Sigmoid colon (tissue), 4 donors: ENCODE measurements at regions not wholly inside any gene's neighbourhood (a gene's known extent, or its start where the extent isn't known, plus 50 kb on each side); places are given as distances from the start of the nearest gene placed in this dataset.

ENCODE experiments used
- EP300 ChIP-seq, 4 donors: sonication (generic); formaldehyde crosslinking; IDR thresholded peaks; one replicate each; pipeline ENCODE4 v1.6.1; 2017; ENCODE audit warnings: antibody characterized with exemption in 4 of 4
- POLR2A ChIP-seq, 2 donors: fragments of 450-650 bp; IDR thresholded peaks; one replicate each; pipeline ENCODE4 v1.6.1; 2016; ENCODE audit warnings: antibody characterized with exemption in 2 of 2, mild to moderate bottlenecking in 2 of 2, moderate library complexity in 2 of 2
- TF ChIP-seq, protein P1 (sequence below), 4 experiments: fragments of 450-650 bp in 3 of 4; fragments of 200-600 bp in 1 of 4; IDR thresholded peaks; one replicate each; pipeline ENCODE4 v1.5.1; 2016 to 2019; ENCODE audit warnings: antibody characterized with exemption in 4 of 4, mild to moderate bottlenecking in 3 of 4, moderate library complexity in 2 of 4

DNA sequence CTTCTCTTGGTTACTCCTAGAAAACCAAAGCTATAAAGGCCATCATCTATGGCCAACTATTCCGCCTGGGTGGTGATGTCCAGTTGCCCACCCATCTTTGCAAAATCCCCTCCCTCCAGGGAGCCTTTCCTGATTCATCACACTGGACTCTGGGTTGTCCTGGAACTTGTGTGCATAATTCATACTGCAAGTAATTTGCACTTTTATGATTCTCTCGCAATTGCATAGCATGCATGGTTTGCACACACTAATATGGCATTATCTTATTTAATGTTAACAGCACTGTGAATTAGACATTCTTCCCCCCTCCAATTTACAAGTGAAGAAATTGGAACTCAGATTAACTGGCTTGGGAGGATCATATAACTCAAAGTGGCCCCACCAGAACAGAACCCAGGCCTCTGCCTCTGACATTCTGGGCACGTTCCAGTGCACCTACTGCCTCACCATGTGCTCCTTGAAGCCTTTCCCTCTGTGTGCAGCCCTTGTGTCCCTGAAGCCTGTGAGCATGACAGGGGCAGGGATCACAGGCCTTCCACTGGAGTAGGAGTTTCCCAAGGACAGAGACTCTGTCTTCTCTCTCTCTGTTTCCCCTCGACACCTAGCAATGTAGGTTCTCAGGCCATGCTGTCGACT lies 98.9 kb upstream of the IPO9 start:
- TF ChIP-seq EP300 (IDR thresholded peaks at IDR 0.05) (no peak), POLR2A (IDR thresholded peaks at IDR 0.05) (no peak)
- TF ChIP-seq, protein P1, sequence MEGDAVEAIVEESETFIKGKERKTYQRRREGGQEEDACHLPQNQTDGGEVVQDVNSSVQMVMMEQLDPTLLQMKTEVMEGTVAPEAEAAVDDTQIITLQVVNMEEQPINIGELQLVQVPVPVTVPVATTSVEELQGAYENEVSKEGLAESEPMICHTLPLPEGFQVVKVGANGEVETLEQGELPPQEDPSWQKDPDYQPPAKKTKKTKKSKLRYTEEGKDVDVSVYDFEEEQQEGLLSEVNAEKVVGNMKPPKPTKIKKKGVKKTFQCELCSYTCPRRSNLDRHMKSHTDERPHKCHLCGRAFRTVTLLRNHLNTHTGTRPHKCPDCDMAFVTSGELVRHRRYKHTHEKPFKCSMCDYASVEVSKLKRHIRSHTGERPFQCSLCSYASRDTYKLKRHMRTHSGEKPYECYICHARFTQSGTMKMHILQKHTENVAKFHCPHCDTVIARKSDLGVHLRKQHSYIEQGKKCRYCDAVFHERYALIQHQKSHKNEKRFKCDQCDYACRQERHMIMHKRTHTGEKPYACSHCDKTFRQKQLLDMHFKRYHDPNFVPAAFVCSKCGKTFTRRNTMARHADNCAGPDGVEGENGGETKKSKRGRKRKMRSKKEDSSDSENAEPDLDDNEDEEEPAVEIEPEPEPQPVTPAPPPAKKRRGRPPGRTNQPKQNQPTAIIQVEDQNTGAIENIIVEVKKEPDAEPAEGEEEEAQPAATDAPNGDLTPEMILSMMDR (IDR thresholded peaks at IDR 0.05), result no peak
